Neuronal stem cell (in vitro differentiated cells): ENCODE measurements at regions not wholly inside any gene's neighbourhood (a gene's known extent, or its start where the extent isn't known, plus 50 kb on each side); places are given as distances from the start of the nearest gene placed in this dataset.

Experiments
- DNase-seq: peaks from one replicate; pipeline ENCODE4 v3.0.0-alpha.2; 2013; ENCODE audit warnings: low spot score
- H2AFZ ChIP-seq: one replicate; pipeline ENCODE4 v1.6.1; 2013; ENCODE audit warnings: mild to moderate bottlenecking, low read length, inconsistent platforms
- H2AK5ac ChIP-seq: 2 replicates; pipeline ENCODE4 v1.6.1; 2013; ENCODE audit warnings: low read depth, mild to moderate bottlenecking, inconsistent platforms, low read length, moderate library complexity, mixed read lengths
- H2BK120ac ChIP-seq: 2 replicates; pipeline ENCODE4 v1.6.1; 2013; ENCODE audit warnings: low read depth, mild to moderate bottlenecking, inconsistent platforms, low read length, moderate library complexity, mixed read lengths
- H2BK12ac ChIP-seq: one replicate; pipeline ENCODE4 v1.6.1; 2013; ENCODE audit warnings: low read length, inconsistent platforms
- H2BK15ac ChIP-seq: 2 replicates; pipeline ENCODE4 v1.6.1; 2013; ENCODE audit warnings: mild to moderate bottlenecking, low read length, inconsistent platforms, mixed read lengths
- H2BK5ac ChIP-seq: one replicate; pipeline ENCODE4 v1.6.1; 2013; ENCODE audit warnings: inconsistent platforms, mild to moderate bottlenecking, low read length, moderate library complexity
- H3K14ac ChIP-seq: one replicate; pipeline ENCODE4 v1.6.1; 2013; ENCODE audit warnings: low read length, inconsistent platforms
- H3K18ac ChIP-seq: 2 replicates; pipeline ENCODE4 v1.6.1; 2013; ENCODE audit warnings: low read length, inconsistent platforms
- H3K23ac ChIP-seq: 2 replicates; pipeline ENCODE4 v1.6.1; 2013; ENCODE audit warnings: low read depth, mild to moderate bottlenecking, mixed read lengths, low read length, inconsistent platforms; ENCODE audit not compliant: poor library complexity
- H3K27ac ChIP-seq: replicated peaks from 3 replicates; pipeline ENCODE4 v1.5.1; 2013; ENCODE audit warnings: low read length, inconsistent platforms
- H3K27me3 ChIP-seq, 3 experiments: 2 replicates each; pipeline ENCODE4 v1.6.1; 2013; ENCODE audit warnings: low read length in 3 of 3, mild to moderate bottlenecking in 2 of 3, inconsistent platforms in 1 of 3, low read depth in 1 of 3, mixed read lengths in 1 of 3, moderate library complexity in 1 of 3; ENCODE audit not compliant: control insufficient read depth in 3 of 3, insufficient read depth in 3 of 3
- H3K36me3 ChIP-seq, 2 donors: replicated peaks in 1 of 2; 2 replicates each; pipeline ENCODE4 v1.6.1; 2013; ENCODE audit warnings: low read length in 2 of 2; ENCODE audit not compliant: control insufficient read depth in 2 of 2, insufficient read depth in 2 of 2
- H3K4ac ChIP-seq: 2 replicates; pipeline ENCODE4 v1.6.1; 2013; ENCODE audit warnings: inconsistent platforms, mild to moderate bottlenecking, low read length, moderate library complexity
- H3K4me1 ChIP-seq, 2 donors: 1 replicate in 1 of 2; 2 replicates in 1 of 2; pipeline ENCODE4 v1.6.1; 2013; ENCODE audit warnings: low read length in 2 of 2, low read depth in 1 of 2; ENCODE audit not compliant: control insufficient read depth in 2 of 2, insufficient read depth in 1 of 2
- H3K4me2 ChIP-seq: one replicate; pipeline ENCODE4 v1.6.1; 2013; ENCODE audit warnings: mild to moderate bottlenecking, low read length, inconsistent platforms; ENCODE audit not compliant: insufficient read depth, poor library complexity, severe bottlenecking
- H3K4me3 ChIP-seq, 2 donors: 2 replicates each; pipeline ENCODE4 v1.5.1; 2013; ENCODE audit warnings: low read length in 2 of 2, mild to moderate bottlenecking in 2 of 2, inconsistent platforms in 1 of 2, moderate library complexity in 1 of 2
- H3K79me1 ChIP-seq: one replicate; pipeline ENCODE4 v1.6.1; 2013; ENCODE audit warnings: low read depth, mild to moderate bottlenecking, inconsistent platforms, low read length, moderate library complexity
- H3K9ac ChIP-seq: one replicate; pipeline ENCODE4 v1.6.1; 2013; ENCODE audit warnings: mild to moderate bottlenecking, low read depth, low read length, inconsistent platforms; ENCODE audit not compliant: poor library complexity
- H3K9me3 ChIP-seq, 2 donors: replicated peaks in 1 of 2; 2 replicates each; pipeline versions ENCODE3 to v1.6.1; 2013; ENCODE audit warnings: low read length in 2 of 2, mild to moderate bottlenecking in 2 of 2, inconsistent platforms in 1 of 2, low read depth in 1 of 2, mixed read lengths in 1 of 2, moderate library complexity in 1 of 2; ENCODE audit not compliant: control insufficient read depth in 2 of 2, insufficient read depth in 1 of 2
- H4K8ac ChIP-seq: one replicate; pipeline ENCODE4 v1.6.1; 2013; ENCODE audit warnings: low read depth, mild to moderate bottlenecking, inconsistent platforms, low read length, moderate library complexity
- H4K91ac ChIP-seq: one replicate; pipeline ENCODE4 v1.6.1; 2013; ENCODE audit warnings: low read length, low read depth, mild to moderate bottlenecking, inconsistent platforms; ENCODE audit not compliant: poor library complexity
- WGBS, 2 donors: extraction: QIAGEN DNeasy Blood & Tissue Kit; methylation state at CpG; one replicate each; pipeline ENCODE4 v1.1.7; 2013; ENCODE audit warnings: missing lambda C conversion rate in 2 of 2, mixed read lengths in 1 of 2; ENCODE audit not compliant: insufficient read length in 2 of 2, insufficient replicate concordance in 1 of 2; ENCODE audit errors: extremely low coverage in 2 of 2; 5-methylcytosine and 5-hydroxymethylcytosine counted together

- Histone ChIP-seq H3K4me3 (no peak overlapping the region), H2BK5ac (no peak overlapping the region), H3K9me3 (no peaks in the 10 kb centered on the region), H3K4me2 (no peak overlapping the region), H3K9ac (no peak overlapping the region), H3K36me3 (no peaks in the 10 kb centered on the region), H3K79me1 (no peaks in the 10 kb centered on the region), H2AFZ (no peak overlapping the region), H2BK15ac (no peak overlapping the region), H4K91ac (no peak overlapping the region), H2BK120ac (no peak overlapping the region), H4K8ac (no peak overlapping the region), H3K27ac (no peak overlapping the region), H3K27me3 (no peaks in the 10 kb centered on the region), H3K4ac (no peak overlapping the region), H3K4me1 (peaks cover 13 to 24% of the 10 kb centered on the region in 2 donors), H3K18ac (no peak overlapping the region), H2BK12ac (no peak overlapping the region), H3K23ac (no peak overlapping the region), H2AK5ac (no peak overlapping the region), H3K14ac (no peak overlapping the region)
- no peak for DNase-seq
- no CpG with 5 or more reads among the region's 5 CpGs for WGBS, 2 donors
Observed at GRCh38 chr17:62867303-62867702, 59.2 kb upstream of the MARCHF10 start.

GRCh38 chr17:62866471-62866870, 58.4 kb upstream of the MARCHF10 start:
- no peak overlapping the region for H3K23ac ChIP-seq
- H3K18ac ChIP-seq, result no peak overlapping the region
- H3K79me1 ChIP-seq, result no peaks in the 10 kb centered on the region
- no peaks in the 10 kb centered on the region for H3K9me3 ChIP-seq
- H3K14ac ChIP-seq, result no peak overlapping the region
- no peak overlapping the region for H2BK12ac ChIP-seq
- no peak overlapping the region for H2AFZ ChIP-seq
- no peak overlapping the region for H2BK5ac ChIP-seq
- no CpG with 5 or more reads among the region's 3 CpGs for WGBS, 2 donors
- no peak overlapping the region for H4K91ac ChIP-seq
- no peak overlapping the region for H3K4me3 ChIP-seq
- H2BK15ac ChIP-seq, result no peak overlapping the region
- H3K9ac ChIP-seq, result no peak overlapping the region
- H3K27me3 ChIP-seq, result no peaks in the 10 kb centered on the region
- H2AK5ac ChIP-seq, result peak overlapping the region; percentile 50
- H3K36me3 ChIP-seq, result no peaks in the 10 kb centered on the region
- H3K4me1 ChIP-seq, result peaks cover 13 to 24% of the 10 kb centered on the region in 2 donors
- no peak overlapping the region for H2BK120ac ChIP-seq
- DNase-seq, result no peak
- no peak overlapping the region for H4K8ac ChIP-seq
- no peak overlapping the region for H3K4ac ChIP-seq
- no peak overlapping the region for H3K4me2 ChIP-seq
- H3K27ac ChIP-seq, result no peak overlapping the region

GRCh38 chr17:62865586-62865985, 57.5 kb upstream of the MARCHF10 start:
- no peaks in the 10 kb centered on the region for H3K36me3 ChIP-seq
- no peak overlapping the region for H2BK5ac ChIP-seq
- no peak overlapping the region for H4K91ac ChIP-seq
- no peak overlapping the region for H2BK15ac ChIP-seq
- no peak overlapping the region for H3K4me2 ChIP-seq
- H3K18ac ChIP-seq, result no peak overlapping the region
- no peaks in the 10 kb centered on the region for H3K79me1 ChIP-seq
- no peak overlapping the region for H3K23ac ChIP-seq
- H4K8ac ChIP-seq, result no peak overlapping the region
- no peak overlapping the region for H3K27ac ChIP-seq
- peaks cover 10 to 17% of the 10 kb centered on the region in 2 donors for H3K4me1 ChIP-seq
- DNase-seq, result no peak
- no peak overlapping the region for H2BK12ac ChIP-seq
- no CpG with 5 or more reads among the region's 1 CpG for WGBS, 2 donors
- H3K4ac ChIP-seq, result no peak overlapping the region
- no peak overlapping the region for H3K4me3 ChIP-seq
- no peak overlapping the region for H2AK5ac ChIP-seq
- H3K27me3 ChIP-seq, result no peaks in the 10 kb centered on the region
- H2AFZ ChIP-seq, result no peak overlapping the region
- no peaks in the 10 kb centered on the region for H3K9me3 ChIP-seq
- H2BK120ac ChIP-seq, result no peak overlapping the region
- H3K14ac ChIP-seq, result no peak overlapping the region
- no peak overlapping the region for H3K9ac ChIP-seq

GRCh38 chr17:62862251-62862650, 54.1 kb upstream of the MARCHF10 start:
- no peak overlapping the region for H3K23ac ChIP-seq

More at GRCh38 chr17:62862251-62862650, 54.1 kb upstream of the MARCHF10 start:
- no peak overlapping the region for H3K9ac ChIP-seq
- no peaks in the 10 kb centered on the region for H3K79me1 ChIP-seq
- H3K27me3 ChIP-seq, result no peaks in the 10 kb centered on the region
- H3K4me2 ChIP-seq, result no peak overlapping the region
- H4K8ac ChIP-seq, result no peak overlapping the region
- DNase-seq, result no peak
- no peak overlapping the region for H2BK15ac ChIP-seq
- no peak overlapping the region for H2BK12ac ChIP-seq
- WGBS, 2 donors, result no CpG with 5 or more reads among the region's 2 CpGs
- H3K9me3 ChIP-seq, result no peaks in the 10 kb centered on the region
- H3K36me3 ChIP-seq, result no peaks in the 10 kb centered on the region
- H3K4me3 ChIP-seq, result no peak overlapping the region
- H2AK5ac ChIP-seq, result no peak overlapping the region
- H2BK5ac ChIP-seq, result no peak overlapping the region
- H3K4me1 ChIP-seq, result no peaks in the 10 kb centered on the region
- H3K18ac ChIP-seq, result no peak overlapping the region
- no peak overlapping the region for H4K91ac ChIP-seq
- H2AFZ ChIP-seq, result no peak overlapping the region
- H3K4ac ChIP-seq, result no peak overlapping the region
- H3K27ac ChIP-seq, result no peak overlapping the region
- H2BK120ac ChIP-seq, result no peak overlapping the region
- H3K14ac ChIP-seq, result no peak overlapping the region
